GM19043 (cell line): ENCODE measurements at regions not wholly inside any gene's neighbourhood (a gene's known extent, or its start where the extent isn't known, plus 50 kb on each side); places are given as distances from the start of the nearest gene placed in this dataset.
"Not testable (repeated sequence)": the region's sequence is repeated elsewhere in the genome, so short reads cannot be mapped to it uniquely, and the experiment has no call there.

Source experiments
- ATAC-seq: cut with Tn5 transposase; IDR thresholded peaks from one replicate; pipeline ENCODE4 v1.9.1; 2021; ENCODE audit warnings: low read depth; ENCODE audit not compliant: unreplicated experiment

- no peak for ATAC-seq
These were observed 1644.1 kb upstream of the FLRT2 start for GRCh38 chr14:83885837-83886293.

GRCh38 chr14:83887866-83888265, 1642.1 kb upstream of the FLRT2 start:
- no peak for ATAC-seq

- ATAC-seq: no peak
These were observed 1636.5 kb upstream of the FLRT2 start for GRCh38 chr14:83893447-83893846.

GRCh38 chr14:83894568-83894967, 1635.4 kb upstream of the FLRT2 start:
- no peak for ATAC-seq

- not testable (repeated sequence) for ATAC-seq
These were observed 1631.4 kb upstream of the FLRT2 start for GRCh38 chr14:83898558-83898957.

GRCh38 chr14:83899706-83900105, 1630.2 kb upstream of the FLRT2 start:
- ATAC-seq: no peak

- ATAC-seq: no peak
These were observed 1624.8 kb upstream of the FLRT2 start for GRCh38 chr14:83905157-83905556.

- ATAC-seq: no peak
These were observed 1621.5 kb upstream of the FLRT2 start for GRCh38 chr14:83908419-83908818.

- no peak for ATAC-seq
These were observed 1620.4 kb upstream of the FLRT2 start for GRCh38 chr14:83909507-83909906.

GRCh38 chr14:83912032-83912642, 1617.8 kb upstream of the FLRT2 start:
- ATAC-seq: no peak

- no peak for ATAC-seq
These were observed 1616.5 kb upstream of the FLRT2 start for GRCh38 chr14:83913476-83913875.

GRCh38 chr14:83918546-83918945, 1611.4 kb upstream of the FLRT2 start:
- no peak for ATAC-seq

- not testable (repeated sequence) for ATAC-seq
These were observed 1610.3 kb upstream of the FLRT2 start for GRCh38 chr14:83919675-83920074.

GRCh38 chr14:83923842-83924241, 1606.1 kb upstream of the FLRT2 start:
- ATAC-seq: no peak

GRCh38 chr14:83924259-83924658, 1605.7 kb upstream of the FLRT2 start:
- ATAC-seq: no peak

- no peak for ATAC-seq
These were observed 1589.7 kb upstream of the FLRT2 start for GRCh38 chr14:83940253-83940652.

GRCh38 chr14:83958359-83958758, 1571.6 kb upstream of the FLRT2 start:
- no peak for ATAC-seq

- no peak for ATAC-seq
These were observed 1569.0 kb upstream of the FLRT2 start for GRCh38 chr14:83960832-83961512.

GRCh38 chr14:83969998-83970397, 1559.9 kb upstream of the FLRT2 start:
- no peak for ATAC-seq

GRCh38 chr14:83972631-83973030, 1557.3 kb upstream of the FLRT2 start:
- ATAC-seq: no peak

GRCh38 chr14:83974647-83975163, 1555.2 kb upstream of the FLRT2 start:
- no peak for ATAC-seq

- no peak for ATAC-seq
These were observed 1554.5 kb upstream of the FLRT2 start for GRCh38 chr14:83975435-83975834.
